Renal cortex interstitium (tissue), 11 donors: ENCODE measurements at regions not wholly inside any gene's neighbourhood (a gene's known extent, or its start where the extent isn't known, plus 50 kb on each side); places are given as distances from the start of the nearest gene placed in this dataset.
"Not testable (repeated sequence)": the region's sequence is repeated elsewhere in the genome, so short reads cannot be mapped to it uniquely, and the experiment has no call there.

ENCODE experiments used
- DNase-seq, 11 donors: peaks; one replicate each; pipeline ENCODE4 v3.0.0-alpha.2; 2013; ENCODE audit warnings: low read depth in 9 of 11, low spot score in 4 of 11; ENCODE audit errors: extremely low read depth in 1 of 11

DNA sequence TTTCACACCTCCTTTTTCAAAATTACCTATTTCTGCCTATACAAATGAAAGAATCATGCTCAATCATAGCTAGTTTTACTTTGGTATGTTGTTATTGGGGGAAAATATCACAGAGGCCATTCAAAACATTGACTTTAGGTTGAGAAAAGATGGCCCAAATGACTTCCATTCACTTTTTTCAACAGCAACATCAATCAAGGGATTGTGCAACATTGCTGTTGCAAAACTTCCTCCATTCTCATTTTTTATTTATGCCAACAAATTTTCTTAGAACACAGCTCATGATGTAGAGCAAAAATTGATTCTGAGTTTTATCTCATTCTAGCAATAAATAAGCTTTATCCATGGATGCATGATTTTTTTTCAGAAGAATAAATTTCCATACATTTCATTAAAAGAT is 93.6 kb upstream of the RORB start:
- no peak for DNase-seq

GRCh38 chr9:74404620-74405019 is 92.5 kb upstream of the RORB start:
- no peak for DNase-seq

- no peak for DNase-seq
Observed at GRCh38 chr9:74407166-74407565, 90.0 kb upstream of the RORB start.

- no peak for DNase-seq
Observed at GRCh38 chr9:74412236-74412979, 84.7 kb upstream of the RORB start.

GRCh38 chr9:74413876-74414275 is 83.3 kb upstream of the RORB start:
- DNase-seq: no peak

DNA sequence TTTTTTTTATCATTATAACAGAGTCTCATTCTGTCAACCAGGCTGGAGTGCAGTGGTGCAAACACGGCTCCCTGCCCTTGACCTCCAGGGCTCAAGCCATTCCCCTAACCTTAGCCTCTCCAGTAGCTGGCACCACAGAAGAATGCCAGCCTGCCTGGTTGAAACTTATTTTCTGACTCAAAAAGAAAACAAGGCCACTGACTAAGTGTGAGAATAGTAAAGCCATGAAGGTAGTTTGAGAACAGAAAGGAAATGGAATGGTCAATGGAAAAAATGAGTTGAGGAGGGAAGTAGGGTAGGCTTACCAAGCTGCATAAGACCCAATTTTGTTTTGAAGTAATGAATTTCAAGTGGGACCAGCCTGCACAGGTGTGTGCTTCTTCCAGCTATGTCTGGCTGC is 82.8 kb upstream of the RORB start:
- DNase-seq: no peak

GRCh38 chr9:74415995-74416394 is 81.1 kb upstream of the RORB start:
- DNase-seq: no peak

- not testable (repeated sequence) for DNase-seq
Observed at GRCh38 chr9:74424488-74424887, 72.6 kb upstream of the RORB start.

GRCh38 chr9:74431467-74431866 is 65.7 kb upstream of the RORB start:
- DNase-seq: no peak

- DNase-seq: no peak
Observed at GRCh38 chr9:74443036-74443750, 53.9 kb upstream of the RORB start.

- DNase-seq: no peak
Observed at GRCh38 chr9:74444369-74444768, 52.8 kb upstream of the RORB start.
